H1 (cell line): ENCODE measurements at regions not wholly inside any gene's neighbourhood (a gene's known extent, or its start where the extent isn't known, plus 50 kb on each side); places are given as distances from the start of the nearest gene placed in this dataset.

ENCODE experiments used
- ATF2 ChIP-seq: IDR thresholded peaks from 2 replicates; pipeline ENCODE4 v1.6.1; 2012; ENCODE audit warnings: low read length, inconsistent platforms
- GTF2F1 ChIP-seq: IDR thresholded peaks from 2 replicates; pipeline ENCODE4 v1.6.1; 2012; ENCODE audit warnings: low read depth, low read length, improper control_type of control experiment, borderline replicate concordance
- NRF1 ChIP-seq: IDR thresholded peaks from 2 replicates; pipeline ENCODE4 v1.6.1; 2011; ENCODE audit warnings: mild to moderate bottlenecking, low read depth, low read length, improper control_type of control experiment
- PHF8 ChIP-seq: fragments of 200-600 bp; sonication (generic); conservative IDR thresholded peaks from 2 replicates; pipeline ENCODE4 v1.7.1; 2012; ENCODE audit warnings: low read depth, mild to moderate bottlenecking, inconsistent platforms, low read length, moderate library complexity
- POU5F1 ChIP-seq: IDR thresholded peaks from 2 replicates; pipeline ENCODE4 v1.6.1; 2011; ENCODE audit warnings: low read depth, mild to moderate bottlenecking, low read length, moderate library complexity
- SIRT6 ChIP-seq: IDR thresholded peaks from one replicate; pipeline ENCODE4 v1.7.1; 2012; ENCODE audit warnings: low read length, inconsistent platforms

- no peak for TF ChIP-seq ATF2
- TF ChIP-seq NRF1 = no peak
- no peak for TF ChIP-seq POU5F1
- no peak for TF ChIP-seq GTF2F1
- TF ChIP-seq PHF8 = no peak
- TF ChIP-seq SIRT6 = no peak
Observed at GRCh38 chr4:75211422-75211821, 278.5 kb downstream of the PARM1 start (continued).
